OCI-LY3 (cell line): ENCODE measurements at regions not wholly inside any gene's neighbourhood (a gene's known extent, or its start where the extent isn't known, plus 50 kb on each side); places are given as distances from the start of the nearest gene placed in this dataset.

Experiments
- EZH2phosphoT487 ChIP-seq: fragments of 200-600 bp; shearing (Covaris generic); IDR thresholded peaks from 2 replicates; pipeline ENCODE4 v1.6.1; 2018; ENCODE audit warnings: antibody characterized with exemption, mixed run types, low read depth
- TF ChIP-seq, protein P1 (sequence below): fragments of 200-600, 300-600 bp; sonication (generic); IDR thresholded peaks from 2 replicates; pipeline ENCODE4 v1.5.1; 2014; ENCODE audit warnings: antibody characterized with exemption, low read length, low read depth

DNA sequence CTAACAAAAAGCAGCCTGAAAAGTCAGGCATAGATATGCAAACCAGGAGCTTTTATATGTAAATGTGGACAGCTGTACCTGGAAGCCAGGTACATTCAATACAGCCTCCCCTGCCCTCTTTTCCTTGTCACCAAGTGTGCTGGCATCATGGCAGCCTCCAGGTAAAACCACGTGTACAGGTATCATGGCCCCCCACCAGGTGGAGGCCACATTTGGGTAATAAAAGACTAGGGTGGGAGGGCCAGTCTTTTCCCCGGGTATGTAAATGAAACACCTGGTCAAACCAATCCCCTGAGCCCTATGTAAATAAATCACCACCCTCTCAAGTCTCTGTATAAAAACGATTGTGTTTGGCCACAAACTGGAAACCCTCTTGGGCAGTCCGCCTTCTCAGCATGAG lies 226.4 kb upstream of the GOT2 start:
- TF ChIP-seq, protein P1, sequence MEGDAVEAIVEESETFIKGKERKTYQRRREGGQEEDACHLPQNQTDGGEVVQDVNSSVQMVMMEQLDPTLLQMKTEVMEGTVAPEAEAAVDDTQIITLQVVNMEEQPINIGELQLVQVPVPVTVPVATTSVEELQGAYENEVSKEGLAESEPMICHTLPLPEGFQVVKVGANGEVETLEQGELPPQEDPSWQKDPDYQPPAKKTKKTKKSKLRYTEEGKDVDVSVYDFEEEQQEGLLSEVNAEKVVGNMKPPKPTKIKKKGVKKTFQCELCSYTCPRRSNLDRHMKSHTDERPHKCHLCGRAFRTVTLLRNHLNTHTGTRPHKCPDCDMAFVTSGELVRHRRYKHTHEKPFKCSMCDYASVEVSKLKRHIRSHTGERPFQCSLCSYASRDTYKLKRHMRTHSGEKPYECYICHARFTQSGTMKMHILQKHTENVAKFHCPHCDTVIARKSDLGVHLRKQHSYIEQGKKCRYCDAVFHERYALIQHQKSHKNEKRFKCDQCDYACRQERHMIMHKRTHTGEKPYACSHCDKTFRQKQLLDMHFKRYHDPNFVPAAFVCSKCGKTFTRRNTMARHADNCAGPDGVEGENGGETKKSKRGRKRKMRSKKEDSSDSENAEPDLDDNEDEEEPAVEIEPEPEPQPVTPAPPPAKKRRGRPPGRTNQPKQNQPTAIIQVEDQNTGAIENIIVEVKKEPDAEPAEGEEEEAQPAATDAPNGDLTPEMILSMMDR = no peak
- TF ChIP-seq EZH2phosphoT487 = no peak
